ENCODE measurements at regions not wholly inside any gene's neighbourhood (a gene's known extent, or its start where the extent isn't known, plus 50 kb on each side); places are given as distances from the start of the nearest gene placed in this dataset.

DNA sequence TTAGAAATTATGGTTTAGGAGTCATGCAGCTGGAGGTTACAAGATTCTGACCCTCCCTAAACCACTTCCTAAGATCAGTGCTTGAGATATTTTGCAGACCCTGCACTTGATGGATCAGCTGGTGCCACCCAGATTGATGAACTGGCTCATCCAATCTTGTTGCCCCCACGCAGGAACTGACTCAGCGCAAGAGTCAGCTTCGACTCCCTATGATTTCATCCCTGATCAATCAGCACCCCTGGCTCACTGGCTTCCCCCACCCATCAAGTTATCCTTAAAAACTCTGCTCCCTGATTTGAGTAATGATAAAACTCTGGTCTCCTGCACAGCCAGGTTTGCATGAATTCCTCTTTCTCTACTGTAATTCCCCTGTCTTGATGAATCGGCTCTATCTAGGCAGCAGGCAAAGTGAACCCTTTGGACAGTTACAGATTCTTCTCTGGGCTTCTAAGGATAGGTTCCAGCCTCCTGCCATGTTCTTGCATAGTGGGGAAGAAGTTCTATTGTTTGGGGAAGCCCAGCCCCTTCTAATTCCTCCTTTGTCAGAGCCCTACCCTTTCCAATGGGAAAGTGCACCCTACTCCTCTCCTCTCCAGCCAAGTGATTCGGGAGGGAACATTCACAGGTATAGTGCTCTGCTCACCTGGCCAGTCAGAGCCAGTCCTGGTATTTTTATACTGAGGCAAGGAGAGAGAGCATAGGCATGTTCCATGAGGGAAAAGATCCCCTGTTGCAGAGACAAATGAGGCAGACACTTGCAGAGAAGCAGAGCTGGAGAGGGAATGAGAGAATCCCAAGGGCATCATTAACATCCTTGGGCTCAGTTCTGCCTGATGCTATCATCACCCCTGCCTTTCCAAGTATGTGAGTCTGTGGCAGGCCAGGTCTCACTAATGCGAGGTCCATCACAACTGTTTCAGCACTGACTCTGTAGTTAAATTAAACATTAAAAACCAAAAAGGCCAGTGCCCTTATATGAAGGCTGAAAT is 224.4 kb upstream of the GALNT17 start:
- no peak for DNase-seq

DNA sequence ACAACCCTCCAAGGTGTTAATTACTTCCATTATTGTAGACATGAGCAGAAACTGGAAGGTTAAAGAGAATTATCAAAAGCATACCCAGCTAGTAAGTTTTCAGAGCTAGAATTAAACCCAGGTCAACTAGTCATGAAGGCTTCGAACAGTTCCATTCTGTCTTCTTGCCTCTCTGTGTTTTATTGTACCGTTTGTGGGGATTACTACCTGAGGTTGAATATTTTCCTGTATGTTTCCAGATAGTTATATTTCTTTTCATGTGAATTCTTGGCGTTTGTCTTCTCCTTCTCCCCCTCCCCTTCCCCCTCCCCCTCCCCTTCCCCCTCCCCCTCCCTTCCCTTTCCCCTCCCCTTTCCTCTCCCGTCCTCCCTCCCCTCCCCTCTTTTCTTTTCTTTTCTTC is 218.0 kb upstream of the GALNT17 start:
- no peak for DNase-seq

DNA sequence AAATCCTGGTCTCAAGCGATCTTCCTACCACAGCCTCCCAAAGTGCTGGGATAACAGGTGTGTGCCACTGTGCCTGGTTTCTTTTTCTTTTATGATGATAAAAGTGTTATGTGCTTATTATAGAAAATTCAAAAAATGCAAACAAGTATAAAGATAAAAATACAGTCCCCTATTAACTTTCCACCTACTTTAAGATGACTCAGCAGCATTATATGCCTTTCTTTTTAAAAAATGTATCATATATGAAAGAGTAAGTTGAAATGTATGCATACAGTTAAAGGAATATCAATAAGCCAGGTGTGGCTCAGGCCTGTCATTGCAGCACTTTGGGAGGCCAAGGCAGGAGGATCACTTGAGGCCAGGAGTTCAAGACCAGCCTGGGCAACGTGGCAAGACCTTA is 216.9 kb upstream of the GALNT17 start:
- no peak for DNase-seq

DNA sequence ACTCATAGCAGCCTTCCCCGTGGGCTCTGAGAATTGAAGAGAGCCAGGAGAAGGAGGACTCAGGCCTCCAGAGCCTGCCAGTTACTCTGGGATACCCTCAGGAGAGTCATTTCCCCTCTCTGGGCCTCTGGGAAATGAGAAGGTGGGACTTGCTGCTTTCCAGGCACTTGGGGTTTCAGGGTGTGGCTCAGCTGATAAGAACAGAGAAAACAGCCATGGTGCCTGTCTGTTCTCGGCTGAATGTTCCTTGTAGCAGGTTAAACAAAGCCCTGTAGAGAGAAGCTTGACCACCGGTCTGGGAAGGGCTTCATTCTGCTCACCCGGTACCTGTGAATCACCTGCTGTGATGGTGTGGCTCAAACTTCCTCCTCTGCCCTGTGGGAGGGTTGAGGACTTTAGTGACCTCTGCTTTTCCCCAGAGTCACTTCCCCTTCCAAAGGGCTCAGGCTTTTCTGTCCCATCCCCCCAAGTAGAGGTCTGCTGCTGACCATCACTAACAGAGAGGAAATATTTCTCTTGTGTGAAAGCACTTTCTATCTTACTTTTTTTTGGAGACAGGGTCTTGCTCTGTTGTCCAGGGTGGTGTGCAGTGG is 212.4 kb upstream of the GALNT17 start:
- DNase-seq, result no peak

DNA sequence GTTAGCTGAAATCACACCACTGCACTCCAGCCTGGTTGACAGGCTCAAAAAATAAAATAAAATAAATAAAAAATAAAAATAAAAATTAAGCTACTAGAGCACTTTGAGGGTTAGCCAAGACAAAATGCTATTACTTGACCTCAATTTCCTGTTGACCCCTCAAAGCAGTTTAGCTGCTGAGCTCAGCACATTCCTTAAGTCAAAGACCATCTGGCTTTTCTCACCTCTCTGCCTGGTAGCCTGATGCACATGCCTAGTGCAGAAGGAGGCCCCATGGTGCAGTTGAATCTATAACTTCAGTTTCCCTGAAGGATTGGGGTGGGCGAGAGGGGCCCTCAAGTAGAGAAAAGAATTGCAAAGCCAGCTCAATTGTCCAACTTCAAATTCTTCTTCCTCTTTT is 211.1 kb upstream of the GALNT17 start:
- no peak for DNase-seq

DNA sequence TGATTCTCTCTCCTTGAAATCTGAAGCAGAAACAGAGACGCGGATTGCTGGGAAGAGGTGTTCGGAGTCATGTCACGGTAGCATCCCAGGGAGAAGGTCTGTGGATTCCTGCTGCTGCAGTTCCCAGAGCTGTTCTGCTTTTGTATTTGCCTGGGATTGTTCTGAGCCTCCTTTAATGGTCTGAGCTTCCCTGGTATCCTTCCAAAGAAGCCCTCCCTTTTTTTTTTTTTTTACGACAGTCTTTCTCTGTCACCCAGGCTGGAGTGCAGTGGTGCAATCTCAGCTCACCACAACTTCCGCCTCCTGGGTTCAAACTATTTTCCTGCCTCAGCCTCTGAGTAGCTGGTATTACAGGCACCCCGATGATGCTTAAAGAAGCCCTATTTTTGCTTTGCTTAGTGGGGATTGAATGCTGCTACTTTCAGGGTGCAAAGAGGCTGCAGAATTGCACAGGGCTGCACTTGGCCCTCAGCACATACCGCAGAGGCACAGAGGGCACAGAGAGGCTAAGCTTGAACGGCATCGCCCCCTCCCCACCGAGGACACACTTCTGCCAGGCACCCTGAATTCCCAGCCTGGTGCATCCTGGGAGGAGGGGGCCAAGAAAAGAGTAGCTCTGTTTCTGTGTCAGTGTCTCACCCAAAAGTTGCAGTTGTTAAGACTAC is 208.6 kb upstream of the GALNT17 start:
- DNase-seq, result peak; percentile 12

DNA sequence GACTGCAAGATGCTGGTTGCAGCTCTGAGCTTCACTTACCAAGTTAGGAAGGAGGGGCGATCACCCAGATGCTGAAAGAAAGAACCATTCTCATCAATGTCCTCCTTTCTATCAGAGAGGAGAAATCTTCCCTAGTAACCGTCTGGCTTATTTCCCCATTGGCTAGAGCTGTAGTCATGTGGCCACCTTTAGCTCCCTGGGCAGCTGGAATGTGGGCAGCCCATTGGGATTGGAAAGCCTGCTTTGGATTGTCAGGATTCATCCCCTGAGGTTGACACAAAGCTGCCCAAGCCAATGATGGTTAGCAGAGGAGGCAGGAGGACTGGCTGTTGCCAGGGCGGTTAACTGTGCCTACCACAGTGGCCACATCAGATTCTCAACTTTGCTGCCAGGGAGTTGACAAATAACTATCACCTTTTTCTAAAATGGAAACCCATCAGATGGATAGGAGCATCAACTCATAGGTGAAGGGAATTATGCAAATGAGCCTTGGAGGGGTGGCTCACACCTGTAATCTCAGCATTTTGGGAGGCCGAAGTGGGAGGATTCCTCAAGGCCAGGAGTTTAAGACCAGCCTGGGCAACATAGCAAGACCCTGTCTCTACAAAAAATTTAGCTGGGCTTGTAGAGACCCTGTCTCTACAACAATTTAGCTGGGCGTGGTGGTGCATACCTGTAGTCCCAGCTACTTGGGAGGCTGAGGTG is 206.4 kb upstream of the GALNT17 start:
- no peak for DNase-seq

DNA sequence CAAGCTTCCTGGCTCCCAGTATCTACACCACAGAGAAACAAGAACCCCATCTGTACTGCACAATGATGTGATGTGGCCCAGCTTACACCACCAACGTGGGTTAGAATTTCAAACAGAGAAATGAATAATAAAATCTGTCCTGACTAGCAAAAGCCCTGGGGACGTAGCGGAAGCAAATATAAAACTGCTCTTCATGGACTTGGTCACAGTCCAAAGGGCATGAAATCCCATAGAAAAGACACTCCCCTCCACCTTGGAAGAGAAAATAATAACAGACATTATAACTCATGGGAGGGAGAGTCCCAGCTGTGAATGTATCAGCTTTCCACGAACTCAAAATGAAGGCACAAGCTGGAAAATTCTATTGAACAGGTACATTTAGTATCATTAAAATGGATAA is 205.3 kb upstream of the GALNT17 start:
- DNase-seq, result no peak

DNA sequence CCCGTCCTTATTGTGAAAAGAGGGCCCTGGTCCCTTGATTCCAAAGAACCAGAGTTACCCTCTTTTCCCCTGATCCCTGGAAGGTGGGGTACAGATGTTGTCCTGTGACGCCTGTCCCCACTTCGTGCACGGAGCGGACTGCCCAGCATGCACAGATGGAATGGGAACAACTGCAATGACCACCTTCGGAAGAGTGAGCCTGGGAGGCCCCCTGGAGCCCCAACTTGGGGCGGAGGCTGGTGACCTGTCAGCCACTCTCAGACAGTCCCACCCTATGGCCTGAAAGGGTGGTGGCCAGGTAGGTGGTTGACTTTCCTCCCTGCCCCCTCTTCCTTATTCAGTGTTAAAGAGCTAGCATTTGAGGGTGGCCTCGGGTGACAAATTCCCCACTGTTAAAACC is 196.6 kb upstream of the GALNT17 start:
- no peak for DNase-seq

DNA sequence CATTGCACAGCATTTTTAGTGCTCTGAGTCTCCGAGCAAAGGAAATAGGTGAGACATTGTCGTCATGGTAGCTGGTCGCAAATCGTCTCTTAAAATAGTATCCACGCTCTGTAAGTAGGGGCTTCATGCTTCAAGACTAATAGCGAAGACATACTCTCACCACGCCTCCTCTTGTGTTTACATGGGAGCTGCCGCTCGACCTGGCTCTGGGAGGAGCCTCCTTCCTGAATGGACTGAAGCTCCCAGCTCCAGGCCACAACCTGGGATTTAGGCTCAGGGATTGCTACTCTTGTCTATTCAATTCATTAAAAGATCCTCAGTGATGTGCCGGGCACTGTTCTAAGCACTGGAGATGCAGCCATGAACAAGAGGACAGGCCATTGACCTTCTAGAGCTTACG is 196.1 kb upstream of the GALNT17 start:
- no peak for DNase-seq

DNA sequence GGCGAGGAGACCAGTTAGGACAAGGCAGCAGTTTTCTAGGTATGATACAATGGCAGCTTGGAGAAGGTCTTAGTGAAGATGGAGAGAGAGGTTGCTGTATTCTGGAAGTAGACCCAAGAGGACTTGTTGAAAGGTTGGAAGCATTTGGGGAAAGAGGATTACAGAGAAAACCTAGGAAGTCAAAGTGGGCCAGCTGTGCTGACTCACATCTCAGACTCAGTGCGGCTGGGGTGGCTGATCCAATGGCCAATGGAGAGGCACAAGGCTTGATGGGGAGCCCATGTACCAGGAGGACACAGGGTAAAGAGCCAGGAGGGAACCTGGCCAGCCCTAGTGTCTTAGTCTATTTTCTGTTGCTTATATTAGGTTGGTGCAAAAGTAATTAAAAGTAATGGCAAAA is 194.5 kb upstream of the GALNT17 start:
- no peak for DNase-seq

DNA sequence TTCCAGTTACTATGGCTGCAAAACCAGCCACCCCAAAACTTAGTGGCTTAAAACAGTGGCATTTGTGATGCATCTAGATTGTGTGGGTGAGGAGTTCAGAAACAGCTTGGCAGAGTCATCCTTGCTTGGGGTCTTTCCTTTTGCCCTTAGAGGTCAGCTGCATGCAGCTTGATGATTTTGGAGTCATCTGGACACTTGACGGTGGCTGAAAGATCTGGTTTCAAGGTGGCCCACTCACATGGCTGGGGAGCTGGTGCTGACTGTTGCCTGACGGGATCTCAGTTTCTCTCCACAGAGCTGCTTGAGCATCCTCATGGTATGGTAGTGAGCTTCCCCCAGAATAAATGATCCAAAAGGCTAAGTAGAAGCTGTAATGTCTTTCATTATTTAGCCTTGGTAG is 191.3 kb upstream of the GALNT17 start:
- no peak for DNase-seq

DNA sequence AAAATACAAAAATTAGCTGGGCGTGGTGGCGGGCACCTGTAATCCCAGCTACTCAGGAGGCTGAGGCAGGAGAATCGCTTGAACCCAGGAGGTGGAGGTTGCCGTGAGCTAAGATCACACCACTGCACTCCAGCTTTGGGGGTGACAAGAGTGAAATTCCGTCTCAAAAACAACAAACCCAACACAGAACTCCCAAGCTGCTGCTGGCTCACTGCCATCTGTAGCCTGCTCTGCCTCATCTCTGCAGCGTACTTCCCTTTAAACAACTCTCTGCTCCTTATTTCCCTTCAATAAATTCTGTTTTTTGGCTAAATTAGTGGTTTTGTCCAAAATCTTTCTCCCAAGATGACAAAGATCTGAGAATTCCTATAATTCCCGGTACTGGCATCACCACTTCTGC is 189.2 kb upstream of the GALNT17 start:
- no peak for DNase-seq

DNA sequence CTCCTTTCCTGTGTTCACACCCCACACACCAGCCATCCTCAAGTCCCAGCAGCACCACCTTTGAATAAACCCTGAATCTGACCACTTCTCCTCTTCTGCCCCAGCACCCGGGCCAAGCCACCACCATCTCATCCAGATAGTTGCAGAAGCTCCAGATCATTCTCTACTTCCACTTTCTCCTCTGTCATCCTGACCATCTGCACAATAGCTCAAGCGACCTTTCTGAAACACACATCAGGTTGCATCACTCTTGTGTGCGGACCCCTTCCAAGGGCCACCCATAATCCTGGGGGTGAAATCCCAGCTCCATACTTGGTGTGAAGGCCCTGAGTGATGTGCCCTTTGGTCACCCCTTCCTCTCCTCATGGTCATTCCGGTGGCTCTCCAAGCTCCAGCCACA is 187.4 kb upstream of the GALNT17 start:
- no peak for DNase-seq

DNA sequence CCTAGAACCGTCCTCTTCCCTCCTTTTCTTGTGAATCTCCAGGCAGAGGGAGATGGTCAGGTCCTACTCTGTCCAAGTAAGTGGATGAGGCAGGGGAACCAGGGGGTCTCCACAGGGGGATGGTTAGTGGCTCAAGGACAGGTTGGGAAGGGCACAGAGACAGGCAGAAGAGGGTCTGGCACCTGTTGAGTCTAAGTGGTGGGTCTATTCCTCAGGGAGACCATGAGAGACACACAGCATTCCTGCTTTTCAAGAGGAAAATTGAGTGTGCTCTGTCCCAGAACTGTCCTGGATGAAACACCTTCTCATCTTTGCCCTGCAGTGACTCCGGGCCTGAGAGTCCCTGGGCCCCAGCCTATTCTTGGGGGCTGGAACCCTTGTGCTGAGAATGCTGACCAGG is 184.8 kb upstream of the GALNT17 start:
- DNase-seq, result no peak

DNA sequence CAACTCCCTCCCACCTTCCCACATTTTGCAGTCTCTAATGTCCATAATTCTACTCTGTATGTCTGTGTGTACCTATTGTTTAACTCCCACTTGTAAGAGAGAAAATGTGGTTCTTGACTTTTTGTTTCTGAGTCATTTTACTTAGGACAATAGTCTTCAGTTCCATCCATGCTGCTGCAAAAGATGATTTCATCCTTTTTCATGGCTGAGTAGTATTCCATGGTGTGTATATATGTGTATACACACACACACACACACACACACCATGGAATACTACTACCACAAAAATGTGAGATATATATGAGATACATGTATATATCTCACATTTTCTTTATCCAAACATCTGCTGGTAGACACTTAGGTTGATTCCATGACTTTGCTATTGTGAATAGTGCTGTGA is 182.1 kb upstream of the GALNT17 start:
- DNase-seq, result no peak

DNA sequence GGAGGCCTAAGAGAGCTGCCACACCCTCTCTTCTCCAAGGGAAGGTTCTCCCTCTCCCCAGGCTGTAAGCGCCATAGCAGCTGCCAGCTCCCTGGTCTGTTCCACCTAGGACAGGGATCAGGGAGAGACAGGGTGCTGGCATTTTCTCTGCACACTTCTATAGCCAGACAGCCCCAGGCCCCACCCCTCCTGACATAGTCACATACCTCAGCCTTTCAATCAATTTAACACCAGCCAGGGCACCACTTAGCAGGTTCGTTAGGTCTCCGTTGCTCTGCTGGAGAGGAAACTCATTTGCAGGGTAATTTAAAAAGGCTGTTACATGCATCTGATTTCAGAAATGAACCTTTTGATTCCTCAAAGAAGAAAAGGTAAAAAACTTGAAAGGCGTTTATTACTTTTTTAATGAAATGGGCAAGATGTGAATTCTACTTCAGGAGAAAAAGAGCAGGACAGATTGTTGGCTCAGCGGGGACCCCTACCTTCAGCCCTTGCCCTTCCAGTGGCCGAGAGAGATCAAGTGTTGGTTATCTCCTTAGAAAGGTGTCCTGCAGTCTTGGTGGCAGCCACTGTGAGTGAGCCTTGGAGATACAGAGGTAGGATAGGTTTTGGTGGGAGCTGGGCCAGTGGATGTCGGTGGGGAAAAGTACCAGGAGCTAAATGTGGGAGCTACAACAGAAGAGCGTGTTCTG is 180.5 kb upstream of the GALNT17 start:
- DNase-seq, result no peak

DNA sequence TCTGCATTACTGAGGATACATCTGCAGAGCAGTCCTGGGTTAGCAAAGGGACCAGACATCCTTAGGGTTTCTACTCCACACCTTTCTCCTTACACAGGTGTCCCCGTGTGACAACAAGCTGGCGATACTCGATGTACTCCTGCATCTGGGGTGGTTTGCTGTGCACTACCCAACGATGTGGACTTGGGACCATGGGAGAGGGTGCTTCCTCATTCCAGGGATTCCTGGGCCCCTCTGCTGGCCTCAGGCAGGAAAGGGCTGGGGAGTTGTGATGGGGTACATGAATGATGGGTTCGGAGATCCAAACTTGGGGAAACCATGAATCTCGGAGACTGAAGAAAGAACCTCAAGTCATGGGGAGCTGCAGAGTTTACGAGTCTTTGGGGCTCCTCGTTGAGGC is 179.6 kb upstream of the GALNT17 start:
- DNase-seq, result no peak

DNA sequence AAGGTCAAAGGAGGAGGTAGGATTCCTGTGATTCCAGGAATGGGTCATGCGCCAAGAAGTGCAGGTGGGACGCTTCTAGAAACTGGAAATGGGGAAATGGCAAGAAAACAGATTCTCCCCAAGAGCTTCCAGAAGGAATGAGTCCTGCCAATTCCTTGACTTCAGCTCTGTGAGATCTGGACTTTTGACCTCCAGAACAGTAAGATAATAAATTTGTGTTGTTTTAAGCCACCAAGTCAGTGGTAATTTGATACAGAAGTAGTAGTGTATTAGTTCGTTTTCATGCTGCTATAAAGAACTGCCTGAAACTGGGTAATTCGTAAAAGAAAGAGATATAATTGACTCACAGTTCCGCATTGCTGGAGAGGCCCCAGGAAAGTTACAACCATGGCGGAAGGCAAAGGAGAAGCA is 178.6 kb upstream of the GALNT17 start:
- DNase-seq, result peak; percentile 53

DNA sequence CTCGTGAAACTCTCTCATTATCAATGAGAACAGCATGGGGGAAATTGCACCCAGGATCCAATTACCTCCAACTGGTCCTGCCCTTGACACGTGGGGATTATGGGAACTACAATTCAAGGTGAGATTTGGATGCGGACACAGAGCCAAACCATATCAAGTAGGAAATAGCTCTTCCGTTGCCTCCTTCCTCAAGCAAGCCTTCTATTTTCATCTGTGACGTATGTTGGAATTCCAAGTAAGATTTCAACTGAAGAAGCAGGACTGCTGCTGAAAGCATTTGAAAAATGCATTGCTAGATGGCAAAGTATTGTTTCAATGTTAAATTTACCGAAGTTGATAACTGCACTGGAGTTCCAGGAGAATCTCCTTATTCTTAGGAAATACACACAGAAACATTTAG is 178.1 kb upstream of the GALNT17 start:
- DNase-seq, result peak; percentile 35

DNA sequence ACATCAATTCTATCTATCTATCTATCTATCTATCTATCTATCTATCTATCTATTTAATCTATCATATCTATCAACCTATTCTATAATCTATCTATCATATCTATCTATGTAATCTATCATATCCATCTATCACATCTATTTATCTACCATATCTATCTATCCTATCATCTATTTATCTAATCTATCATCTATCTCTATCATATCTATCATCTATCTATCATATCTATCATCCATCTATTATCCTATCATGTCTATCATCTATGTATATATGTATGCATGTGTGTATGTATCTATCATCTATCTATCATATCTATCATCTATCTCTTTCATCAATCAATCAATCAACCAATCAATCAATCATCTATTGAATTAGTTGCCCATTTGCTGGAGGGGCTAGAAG is 159.3 kb upstream of the GALNT17 start:
- no peak for DNase-seq

DNA sequence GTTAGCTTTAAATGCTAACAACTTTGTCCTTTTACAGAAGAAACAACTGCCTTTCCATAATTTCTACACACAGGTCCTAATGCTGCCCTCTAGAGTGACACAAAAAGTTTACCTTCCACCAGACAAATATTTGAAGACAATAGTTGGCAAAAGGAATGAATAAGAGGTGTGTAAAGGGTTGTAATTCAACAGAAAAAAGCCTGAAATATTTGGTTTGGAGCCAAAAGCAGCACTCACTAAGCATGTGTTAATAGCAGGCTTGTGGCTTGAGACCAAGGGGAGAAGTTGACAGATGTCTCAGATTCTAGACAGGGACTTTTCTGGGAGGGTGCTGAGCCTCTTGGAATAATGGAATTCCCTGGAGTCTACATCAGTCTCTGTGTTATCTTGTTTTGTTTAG is 156.2 kb upstream of the GALNT17 start:
- no peak for DNase-seq

Measured in muscle of arm (tissue), 1 donor.